LNCaP clone FGC (cell line): ENCODE measurements at regions not wholly inside any gene's neighbourhood (a gene's known extent, or its start where the extent isn't known, plus 50 kb on each side); places are given as distances from the start of the nearest gene placed in this dataset.
"Not testable (repeated sequence)": the region's sequence is repeated elsewhere in the genome, so short reads cannot be mapped to it uniquely, and the experiment has no call there.

ENCODE experiments used
- DNase-seq: peaks from one replicate; pipeline ENCODE4 v3.0.0-alpha.2; 2011; ENCODE audit warnings: low read depth
- H3K4me3 ChIP-seq: 2 replicates; pipeline ENCODE4 v1.5.1; 2011; ENCODE audit warnings: mild to moderate bottlenecking, low read depth, low read length, control low read depth
- CTCF ChIP-seq: IDR thresholded peaks from 2 replicates; pipeline ENCODE4 v1.5.1; 2012; ENCODE audit warnings: mild to moderate bottlenecking; ENCODE audit not compliant: control insufficient read depth, insufficient read depth; ENCODE audit errors: extremely low read depth

- TF ChIP-seq CTCF: no peak
- no peak for DNase-seq
- H3K4me3 ChIP-seq: no peak overlapping the region
Measured at GRCh38 chr6:72466971-72467566, 154.8 kb upstream of the KCNQ5 start.

GRCh38 chr6:72469406-72469983 is 152.4 kb upstream of the KCNQ5 start:
- not testable (repeated sequence) for H3K4me3 ChIP-seq, DNase-seq

GRCh38 chr6:72476051-72476450 is 145.8 kb upstream of the KCNQ5 start:
- no peak overlapping the region for H3K4me3 ChIP-seq
- no peak for TF ChIP-seq CTCF
- DNase-seq: no peak

GRCh38 chr6:72476646-72477045 is 145.2 kb upstream of the KCNQ5 start:
- no peak for TF ChIP-seq CTCF
- no peak overlapping the region for H3K4me3 ChIP-seq
- DNase-seq: no peak

- DNase-seq: no peak
- no peak overlapping the region for H3K4me3 ChIP-seq
- TF ChIP-seq CTCF: no peak
Measured at GRCh38 chr6:72495441-72495840, 126.4 kb upstream of the KCNQ5 start.

- TF ChIP-seq CTCF: no peak
- no peak for DNase-seq
- H3K4me3 ChIP-seq: no peak overlapping the region
Measured at GRCh38 chr6:72497186-72497585, 124.7 kb upstream of the KCNQ5 start.

GRCh38 chr6:72500669-72501068 is 121.2 kb upstream of the KCNQ5 start:
- DNase-seq: no peak
- no peak for TF ChIP-seq CTCF
- no peak overlapping the region for H3K4me3 ChIP-seq
